WTC11 (cell line): ENCODE measurements at regions not wholly inside any gene's neighbourhood (a gene's known extent, or its start where the extent isn't known, plus 50 kb on each side); places are given as distances from the start of the nearest gene placed in this dataset.

Experiments
- CTCF ChIP-seq: fragments of 200-600 bp; IDR thresholded peaks from 2 replicates; pipeline ENCODE4 v1.8.0; 2022; ENCODE audit warnings: antibody characterized with exemption
- EMX1 ChIP-seq: fragments of 250-450 bp; sonication (Bioruptor Pico); IDR thresholded peaks from 2 replicates; pipeline ENCODE4 v1.8.0; 2021; ENCODE audit warnings: mild to moderate bottlenecking
- ETV6 ChIP-seq: sonication (generic); formaldehyde crosslinking; IDR thresholded peaks from 2 replicates; pipeline ENCODE4 v1.8.1; 2022; ENCODE audit warnings: mild to moderate bottlenecking, missing genetic modification reagents

DNA sequence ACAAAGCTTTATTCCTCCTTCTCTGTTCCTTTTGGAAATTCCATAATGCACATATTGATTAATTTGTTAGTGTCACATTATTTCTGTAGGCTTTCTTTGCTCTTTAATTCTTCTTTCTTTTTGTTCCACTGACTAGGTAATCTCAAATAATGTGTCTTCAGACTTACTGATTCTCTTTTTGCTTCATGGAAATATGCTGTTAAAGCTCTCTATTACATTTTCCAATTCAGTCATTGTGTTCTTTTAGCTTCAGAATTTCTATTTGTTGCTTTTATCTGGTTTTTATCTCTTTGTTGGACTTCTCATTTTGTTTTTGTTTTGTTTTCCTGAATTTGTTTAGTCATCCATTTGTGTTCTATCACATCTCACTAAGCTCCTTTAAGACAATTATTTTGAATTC, 147.0 kb upstream of the EOMES start:
- TF ChIP-seq ETV6 (CRISPR knock-in tag) (no peak), CTCF (no peak), EMX1 (CRISPR knock-in tag) (no peak)
